ENCODE measurements at regions not wholly inside any gene's neighbourhood (a gene's known extent, or its start where the extent isn't known, plus 50 kb on each side); places are given as distances from the start of the nearest gene placed in this dataset.

DNA sequence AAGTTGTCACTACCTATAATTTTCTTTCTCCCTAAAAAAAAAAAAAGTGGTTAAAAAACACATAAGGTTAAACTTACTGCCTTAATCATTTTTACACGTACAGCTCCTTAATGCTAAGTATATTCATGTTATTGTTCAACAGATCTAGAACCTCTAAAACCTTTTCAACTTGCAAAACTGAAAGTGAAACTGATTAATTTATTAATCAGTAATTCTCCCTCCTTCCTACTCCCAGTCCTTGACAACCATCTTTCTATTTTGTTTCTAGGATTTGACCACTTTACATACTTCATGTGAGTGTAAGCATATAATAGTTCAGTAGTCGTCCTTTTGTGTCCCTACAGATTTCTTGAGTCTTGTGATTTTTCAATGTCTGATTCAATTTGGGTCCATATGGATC, 251.4 kb upstream of the KIF2B start:
- Histone ChIP-seq H3K27me3 (ENCODE audit: control insufficient read depth, insufficient read depth, low read length) (no peaks in the 10 kb centered on the region), H3K36me3 (ENCODE audit: insufficient read depth, low read length) (no peaks in the 10 kb centered on the region), H3K4me2 (ENCODE audit: low read length) (peak overlapping the region; percentile 53), H3K9me3 (replicated peaks; ENCODE audit: low read length) (no peaks in the 10 kb centered on the region), H3K4me1 (ENCODE audit: control insufficient read depth, insufficient read depth, low read length) (no peaks in the 10 kb centered on the region), H3K9ac (ENCODE audit: low read depth, low read length) (no peak overlapping the region), H3K4me3 (ENCODE audit: low read length) (peak overlapping the region; percentile 50)

DNA sequence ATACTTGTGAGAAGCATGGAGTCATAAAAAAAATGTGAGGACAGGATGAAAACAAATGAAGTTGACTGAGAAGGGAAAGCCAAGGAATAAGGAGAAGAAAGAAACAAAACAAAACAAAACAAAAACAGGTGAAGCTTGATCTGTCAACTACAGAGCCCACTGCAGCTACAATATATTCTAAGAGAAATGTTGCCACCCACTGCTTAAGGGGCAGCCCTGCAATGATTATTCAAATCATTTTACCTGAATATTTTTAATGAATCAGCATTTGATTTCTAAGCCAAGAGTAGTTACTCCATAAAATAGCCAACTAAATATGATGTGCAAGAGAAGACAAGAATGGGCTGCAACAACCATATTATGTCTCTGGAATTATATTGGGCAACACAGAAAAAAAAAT, 252.0 kb upstream of the KIF2B start:
- H3K4me2 ChIP-seq (ENCODE audit: low read length) = peak overlapping the region; percentile 53
- peak overlapping the region; percentile 50 for H3K4me3 ChIP-seq (ENCODE audit: low read length)
- no peaks in the 10 kb centered on the region for H3K36me3 ChIP-seq (ENCODE audit: insufficient read depth, low read length)
- no peaks in the 10 kb centered on the region for H3K9me3 ChIP-seq (replicated peaks; ENCODE audit: low read length)
- no peak overlapping the region for H3K9ac ChIP-seq (ENCODE audit: low read depth, low read length)
- no peaks in the 10 kb centered on the region for H3K4me1 ChIP-seq (ENCODE audit: control insufficient read depth, insufficient read depth, low read length)
- no peaks in the 10 kb centered on the region for H3K27me3 ChIP-seq (ENCODE audit: control insufficient read depth, insufficient read depth, low read length)

GRCh38 chr17:53560953-53561352, 261.8 kb upstream of the KIF2B start:
- no peaks in the 10 kb centered on the region for H3K27me3 ChIP-seq (ENCODE audit: control insufficient read depth, insufficient read depth, low read length)
- H3K9me3 ChIP-seq (replicated peaks; ENCODE audit: low read length) = no peaks in the 10 kb centered on the region
- H3K9ac ChIP-seq (ENCODE audit: low read depth, low read length) = no peak overlapping the region
- H3K4me1 ChIP-seq (ENCODE audit: control insufficient read depth, insufficient read depth, low read length) = no peaks in the 10 kb centered on the region
- H3K36me3 ChIP-seq (ENCODE audit: insufficient read depth, low read length) = no peaks in the 10 kb centered on the region
- H3K4me3 ChIP-seq (ENCODE audit: low read length) = no peak overlapping the region
- H3K4me2 ChIP-seq (ENCODE audit: low read length) = no peak overlapping the region

DNA sequence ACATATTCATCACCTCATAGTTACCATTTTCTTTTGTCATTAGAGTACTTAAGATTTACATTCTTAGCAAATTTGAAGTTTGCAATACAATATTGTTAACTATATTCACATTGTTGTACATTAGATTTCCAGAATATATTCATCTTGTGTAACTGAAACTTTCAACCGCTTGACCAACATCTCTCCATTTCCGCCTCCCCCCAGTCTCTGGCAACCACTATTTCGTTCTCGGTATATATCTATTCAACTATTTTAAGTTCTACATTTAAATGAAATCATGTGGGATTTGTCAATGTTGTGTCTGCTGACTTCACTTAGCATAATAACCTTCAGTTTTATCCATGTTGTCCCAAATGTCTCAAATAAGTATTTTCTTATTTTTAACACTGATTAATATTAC, 274.5 kb upstream of the KIF2B start:
- peaks cover 3% of the 10 kb centered on the region for H3K9me3 ChIP-seq (replicated peaks; ENCODE audit: low read length)
- H3K36me3 ChIP-seq (ENCODE audit: insufficient read depth, low read length) = no peaks in the 10 kb centered on the region
- no peaks in the 10 kb centered on the region for H3K27me3 ChIP-seq (ENCODE audit: control insufficient read depth, insufficient read depth, low read length)
- H3K4me3 ChIP-seq (ENCODE audit: low read length) = no peak overlapping the region
- H3K4me2 ChIP-seq (ENCODE audit: low read length) = no peak overlapping the region
- no peak overlapping the region for H3K9ac ChIP-seq (ENCODE audit: low read depth, low read length)
- no peaks in the 10 kb centered on the region for H3K4me1 ChIP-seq (ENCODE audit: control insufficient read depth, insufficient read depth, low read length)

GRCh38 chr17:53543472-53543871, 279.3 kb upstream of the KIF2B start:
- Histone ChIP-seq H3K9ac (ENCODE audit: low read depth, low read length) (no peak overlapping the region), H3K4me2 (ENCODE audit: low read length) (no peak overlapping the region), H3K4me3 (ENCODE audit: low read length) (no peak overlapping the region), H3K36me3 (ENCODE audit: insufficient read depth, low read length) (no peaks in the 10 kb centered on the region), H3K27me3 (ENCODE audit: control insufficient read depth, insufficient read depth, low read length) (no peaks in the 10 kb centered on the region), H3K4me1 (ENCODE audit: control insufficient read depth, insufficient read depth, low read length) (no peaks in the 10 kb centered on the region), H3K9me3 (replicated peaks; ENCODE audit: low read length) (no peaks in the 10 kb centered on the region)

DNA sequence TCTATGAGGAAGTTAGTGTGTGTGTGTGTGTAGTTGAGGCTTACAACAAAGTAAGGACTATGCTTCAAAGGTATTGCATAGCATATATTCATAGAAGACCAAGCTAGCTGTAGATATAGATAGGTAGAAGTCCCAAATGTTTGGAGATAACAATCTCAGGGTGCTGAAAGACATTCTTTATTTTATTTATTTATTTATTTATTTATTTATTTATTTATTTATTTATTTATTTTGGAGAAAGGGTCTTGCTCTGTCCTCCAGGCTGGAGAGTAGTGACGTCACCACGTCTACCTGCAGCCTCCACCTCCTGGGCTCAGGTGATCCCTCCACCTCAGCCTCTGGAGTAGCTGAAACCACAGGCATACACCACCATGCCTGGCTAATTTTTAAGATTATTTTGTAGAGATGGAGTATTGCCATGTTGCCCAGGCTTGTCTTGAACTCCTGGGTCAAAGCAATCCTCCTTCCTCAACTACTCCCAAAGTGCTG, 284.6 kb upstream of the KIF2B start:
- H3K4me2 ChIP-seq (ENCODE audit: low read length) = no peak overlapping the region
- no peak overlapping the region for H3K4me3 ChIP-seq (ENCODE audit: low read length)
- H3K9me3 ChIP-seq (replicated peaks; ENCODE audit: low read length) = no peaks in the 10 kb centered on the region
- no peak overlapping the region for H3K9ac ChIP-seq (ENCODE audit: low read depth, low read length)
- H3K4me1 ChIP-seq (ENCODE audit: control insufficient read depth, insufficient read depth, low read length) = no peaks in the 10 kb centered on the region
- H3K27me3 ChIP-seq (ENCODE audit: control insufficient read depth, insufficient read depth, low read length) = no peaks in the 10 kb centered on the region
- H3K36me3 ChIP-seq (ENCODE audit: insufficient read depth, low read length) = no peaks in the 10 kb centered on the region

- H3K9ac ChIP-seq (ENCODE audit: low read depth, low read length) = no peak overlapping the region
- H3K4me2 ChIP-seq (ENCODE audit: low read length) = no peak overlapping the region
- H3K9me3 ChIP-seq (replicated peaks; ENCODE audit: low read length) = no peaks in the 10 kb centered on the region
- H3K4me3 ChIP-seq (ENCODE audit: low read length) = no peak overlapping the region
- no peaks in the 10 kb centered on the region for H3K4me1 ChIP-seq (ENCODE audit: control insufficient read depth, insufficient read depth, low read length)
- no peaks in the 10 kb centered on the region for H3K27me3 ChIP-seq (ENCODE audit: control insufficient read depth, insufficient read depth, low read length)
- H3K36me3 ChIP-seq (ENCODE audit: insufficient read depth, low read length) = no peaks in the 10 kb centered on the region
Measured at GRCh38 chr17:53527473-53527872, 295.3 kb upstream of the KIF2B start.

DNA sequence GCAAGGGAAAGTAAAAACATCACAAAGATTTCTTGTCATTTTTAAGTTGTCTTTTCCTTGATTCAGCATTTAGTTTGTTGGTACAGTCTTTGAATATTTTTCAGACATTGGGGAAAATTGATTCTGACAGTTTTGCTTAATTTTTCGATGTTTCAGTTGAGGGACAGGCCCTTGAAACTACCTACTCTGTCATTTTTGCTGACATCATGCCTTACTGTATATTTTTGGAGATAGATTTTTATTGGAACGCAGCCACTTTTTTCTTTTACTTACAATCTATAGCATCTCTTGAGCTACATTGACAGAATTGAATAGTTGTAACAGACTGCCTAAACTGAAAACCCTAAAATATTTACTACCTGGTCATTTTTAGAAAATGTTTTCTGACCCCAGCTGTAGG, 297.1 kb upstream of the KIF2B start:
- Histone ChIP-seq H3K36me3 (ENCODE audit: insufficient read depth, low read length) (no peaks in the 10 kb centered on the region), H3K4me1 (ENCODE audit: control insufficient read depth, insufficient read depth, low read length) (no peaks in the 10 kb centered on the region), H3K4me3 (ENCODE audit: low read length) (no peak overlapping the region)

GRCh38 chr17:53516636-53517035, 306.1 kb upstream of the KIF2B start:
- no peak overlapping the region for H3K4me2 ChIP-seq (ENCODE audit: low read length)
- H3K9me3 ChIP-seq (replicated peaks; ENCODE audit: low read length) = no peaks in the 10 kb centered on the region
- no peaks in the 10 kb centered on the region for H3K36me3 ChIP-seq (ENCODE audit: insufficient read depth, low read length)
- no peaks in the 10 kb centered on the region for H3K4me1 ChIP-seq (ENCODE audit: control insufficient read depth, insufficient read depth, low read length)
- no peak overlapping the region for H3K9ac ChIP-seq (ENCODE audit: low read depth, low read length)
- no peak overlapping the region for H3K4me3 ChIP-seq (ENCODE audit: low read length)
- no peaks in the 10 kb centered on the region for H3K27me3 ChIP-seq (ENCODE audit: control insufficient read depth, insufficient read depth, low read length)

More for the DNA sequence above, 297.1 kb upstream of the KIF2B start:
- Histone ChIP-seq H3K4me2 (ENCODE audit: low read length) (no peak overlapping the region), H3K9me3 (replicated peaks; ENCODE audit: low read length) (no peaks in the 10 kb centered on the region), H3K27me3 (ENCODE audit: control insufficient read depth, insufficient read depth, low read length) (no peaks in the 10 kb centered on the region), H3K9ac (ENCODE audit: low read depth, low read length) (no peak overlapping the region)

DNA sequence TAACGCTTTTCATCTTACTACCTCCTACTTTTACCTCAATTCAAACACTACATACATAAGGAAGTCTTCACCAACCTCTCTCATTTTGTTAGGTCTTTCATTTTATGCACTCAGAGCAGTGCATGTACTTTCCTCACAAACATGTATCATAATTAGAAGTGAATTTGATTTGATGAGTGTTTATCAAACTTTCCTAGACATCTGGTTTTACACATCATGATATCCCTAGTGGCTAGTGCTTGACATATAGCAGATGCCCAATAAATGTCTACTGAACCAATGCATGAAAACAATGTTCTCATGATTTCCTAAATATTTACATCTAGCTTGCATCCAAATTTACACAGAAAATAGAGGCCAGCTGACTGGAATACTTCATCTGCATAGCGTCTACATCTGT, 323.4 kb upstream of the KIF2B start:
- H3K9ac ChIP-seq (ENCODE audit: low read depth, low read length) = no peak overlapping the region
- no peaks in the 10 kb centered on the region for H3K4me1 ChIP-seq (ENCODE audit: control insufficient read depth, insufficient read depth, low read length)
- no peak overlapping the region for H3K4me2 ChIP-seq (ENCODE audit: low read length)
- no peaks in the 10 kb centered on the region for H3K36me3 ChIP-seq (ENCODE audit: insufficient read depth, low read length)
- H3K27me3 ChIP-seq (ENCODE audit: control insufficient read depth, insufficient read depth, low read length) = no peaks in the 10 kb centered on the region
- H3K9me3 ChIP-seq (replicated peaks; ENCODE audit: low read length) = no peaks in the 10 kb centered on the region
- no peak overlapping the region for H3K4me3 ChIP-seq (ENCODE audit: low read length)

GRCh38 chr17:53496356-53496755, 326.4 kb upstream of the KIF2B start:
- no peak overlapping the region for H3K4me2 ChIP-seq (ENCODE audit: low read length)
- no peak overlapping the region for H3K4me3 ChIP-seq (ENCODE audit: low read length)
- H3K4me1 ChIP-seq (ENCODE audit: control insufficient read depth, insufficient read depth, low read length) = no peaks in the 10 kb centered on the region
- H3K9me3 ChIP-seq (replicated peaks; ENCODE audit: low read length) = peaks cover 3% of the 10 kb centered on the region
- no peaks in the 10 kb centered on the region for H3K36me3 ChIP-seq (ENCODE audit: insufficient read depth, low read length)
- H3K9ac ChIP-seq (ENCODE audit: low read depth, low read length) = no peak overlapping the region
- H3K27me3 ChIP-seq (ENCODE audit: control insufficient read depth, insufficient read depth, low read length) = no peaks in the 10 kb centered on the region

- no peaks in the 10 kb centered on the region for H3K4me1 ChIP-seq (ENCODE audit: control insufficient read depth, insufficient read depth, low read length)
- no peaks in the 10 kb centered on the region for H3K36me3 ChIP-seq (ENCODE audit: insufficient read depth, low read length)
- H3K9me3 ChIP-seq (replicated peaks; ENCODE audit: low read length) = peaks cover 3% of the 10 kb centered on the region
- no peak overlapping the region for H3K9ac ChIP-seq (ENCODE audit: low read depth, low read length)
- no peak overlapping the region for H3K4me2 ChIP-seq (ENCODE audit: low read length)
- no peak overlapping the region for H3K4me3 ChIP-seq (ENCODE audit: low read length)
- H3K27me3 ChIP-seq (ENCODE audit: control insufficient read depth, insufficient read depth, low read length) = no peaks in the 10 kb centered on the region
Measured at GRCh38 chr17:53492532-53492931, 330.2 kb upstream of the KIF2B start.

Measured in skeletal muscle satellite cell (primary cell).